HUES6 (cell line): ENCODE measurements at regions not wholly inside any gene's neighbourhood (a gene's known extent, or its start where the extent isn't known, plus 50 kb on each side); places are given as distances from the start of the nearest gene placed in this dataset.

Experiments
- H3K27ac ChIP-seq: 2 replicates; pipeline ENCODE4 v1.7.0; 2013; ENCODE audit warnings: low read depth, mild to moderate bottlenecking, low read length, inconsistent platforms
- H3K27me3 ChIP-seq: 2 replicates; pipeline ENCODE4 v1.6.1; 2013; ENCODE audit warnings: low read length; ENCODE audit not compliant: control insufficient read depth, insufficient read depth
- H3K36me3 ChIP-seq: 2 replicates; pipeline ENCODE4 v1.6.1; 2013; ENCODE audit warnings: low read length; ENCODE audit not compliant: control insufficient read depth, insufficient read depth
- H3K4me1 ChIP-seq: 2 replicates; pipeline ENCODE4 v1.6.1; 2013; ENCODE audit warnings: low read length; ENCODE audit not compliant: control insufficient read depth, insufficient read depth
- H3K4me3 ChIP-seq: 2 replicates; pipeline ENCODE4 v1.5.1; 2013; ENCODE audit warnings: low read depth, low read length
- H3K9ac ChIP-seq: one replicate; pipeline ENCODE4 v1.6.1; 2013; ENCODE audit warnings: mild to moderate bottlenecking, low read length
- H3K9me3 ChIP-seq: 2 replicates; pipeline ENCODE4 v1.6.1; 2013; ENCODE audit warnings: low read depth, low read length; ENCODE audit not compliant: control insufficient read depth, insufficient read depth

DNA sequence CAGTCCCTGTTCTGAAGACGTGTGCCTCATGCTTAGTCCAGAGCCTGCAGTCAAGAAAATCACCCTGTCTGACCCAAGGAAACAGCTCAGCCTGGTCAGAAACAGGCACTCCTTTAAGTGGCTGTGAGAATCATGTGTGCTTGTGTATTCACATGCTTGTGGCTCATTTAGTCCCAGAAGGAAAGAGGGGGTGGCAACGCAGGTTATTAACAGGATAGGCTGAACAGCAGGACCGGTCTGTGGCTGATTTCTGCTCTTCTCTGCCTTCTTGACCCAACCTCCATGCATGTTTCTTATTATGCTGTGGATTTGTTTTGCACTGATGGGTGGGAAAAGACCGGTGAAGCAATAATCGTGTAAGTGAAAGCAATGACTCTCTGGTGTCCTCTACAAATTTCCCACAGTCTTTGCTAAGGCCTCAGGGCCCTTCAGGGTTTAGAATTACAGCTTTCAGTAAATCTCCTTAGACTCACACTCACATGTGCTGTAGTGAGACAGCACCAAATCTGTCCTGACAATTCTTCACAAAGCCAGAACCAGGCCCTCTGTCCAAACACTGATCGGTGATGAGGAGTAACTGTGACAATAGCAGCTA lies 288.1 kb downstream of the ETS1 start:
- Histone ChIP-seq H3K36me3 (no peaks in the 10 kb centered on the region), H3K27ac (no peak overlapping the region), H3K4me1 (peaks cover 5% of the 10 kb centered on the region; the same call in 1 of the 2 replicates), H3K4me3 (no peak overlapping the region), H3K27me3 (no peaks in the 10 kb centered on the region), H3K9ac (no peak overlapping the region), H3K9me3 (no peaks in the 10 kb centered on the region)

DNA sequence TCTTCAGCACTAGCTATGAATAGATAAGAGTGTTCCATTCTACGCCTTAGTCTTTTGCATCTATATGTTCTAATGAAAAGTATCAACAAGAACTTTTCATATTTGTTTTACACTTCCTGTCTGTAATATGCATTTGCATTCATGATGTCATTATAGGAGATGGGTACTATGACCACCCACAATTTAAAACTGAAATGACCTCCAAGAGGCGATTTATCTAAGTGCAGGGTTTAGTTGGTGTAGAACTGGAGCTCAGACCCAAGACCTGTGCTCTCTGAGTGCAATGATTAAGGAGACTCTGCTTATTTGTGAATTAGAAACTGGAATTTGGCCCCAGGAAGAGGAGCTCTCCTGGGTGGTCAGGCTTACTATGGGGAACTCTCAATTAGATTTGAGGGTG lies 289.1 kb downstream of the ETS1 start:
- no peak overlapping the region for H3K27ac ChIP-seq
- H3K9me3 ChIP-seq = no peaks in the 10 kb centered on the region
- H3K4me1 ChIP-seq = peaks cover 5% of the 10 kb centered on the region; the same call in 1 of the 2 replicates
- no peaks in the 10 kb centered on the region for H3K36me3 ChIP-seq
- H3K4me3 ChIP-seq = no peak overlapping the region
- no peak overlapping the region for H3K9ac ChIP-seq
- no peaks in the 10 kb centered on the region for H3K27me3 ChIP-seq

DNA sequence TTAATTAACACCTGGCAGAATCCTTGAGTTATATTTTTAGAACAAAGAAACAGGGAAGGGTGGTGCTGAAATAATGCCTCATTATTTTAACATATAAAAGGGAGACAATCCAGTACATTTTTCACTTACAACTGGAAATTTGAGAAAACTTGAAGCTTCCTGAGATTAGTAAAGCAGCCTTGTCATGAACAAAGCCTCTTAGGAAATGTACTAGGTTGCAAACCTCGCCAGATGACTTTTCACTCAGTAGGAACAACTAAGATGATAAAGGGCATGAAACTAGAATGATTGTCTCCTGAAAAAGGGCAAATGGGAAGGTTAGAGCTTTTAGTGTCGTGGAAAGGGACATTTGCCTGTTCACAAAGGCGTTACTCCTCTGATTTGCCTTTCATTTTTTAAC lies 289.6 kb downstream of the ETS1 start:
- no peaks in the 10 kb centered on the region for H3K9me3 ChIP-seq
- peaks cover 5% of the 10 kb centered on the region; the same call in 1 of the 2 replicates for H3K4me1 ChIP-seq
- H3K36me3 ChIP-seq = no peaks in the 10 kb centered on the region
- no peak overlapping the region for H3K4me3 ChIP-seq
- H3K9ac ChIP-seq = no peak overlapping the region
- no peak overlapping the region for H3K27ac ChIP-seq
- H3K27me3 ChIP-seq = no peaks in the 10 kb centered on the region

DNA sequence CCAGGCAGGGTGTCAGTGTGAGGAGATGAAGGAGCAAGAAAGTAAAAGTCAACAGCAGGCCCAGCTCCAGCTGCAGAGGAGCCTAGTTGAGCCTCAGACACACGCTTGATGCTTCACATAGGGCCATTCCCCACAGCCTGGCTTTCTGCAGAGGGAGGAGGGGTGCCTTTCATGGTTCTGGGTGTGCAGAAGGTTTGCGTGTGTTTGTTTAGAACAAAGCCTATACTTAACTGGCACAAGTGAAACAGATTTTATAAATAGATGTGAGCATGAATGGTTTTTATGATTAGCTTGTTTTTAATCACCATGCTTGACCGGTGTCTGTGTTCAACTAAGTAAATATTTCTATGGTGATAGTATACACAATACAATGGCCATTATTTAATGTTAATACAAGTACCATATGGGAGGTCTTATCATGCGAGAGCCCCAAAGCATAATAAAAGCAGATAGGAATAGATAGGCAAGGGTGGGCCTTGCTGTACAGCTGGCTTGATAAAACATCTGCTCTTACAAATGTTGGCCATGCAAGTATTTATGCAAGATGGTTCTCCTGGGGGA lies 290.2 kb downstream of the ETS1 start:
- H3K27ac ChIP-seq = no peak overlapping the region
- H3K36me3 ChIP-seq = no peaks in the 10 kb centered on the region
- no peak overlapping the region for H3K4me3 ChIP-seq
- H3K27me3 ChIP-seq = no peaks in the 10 kb centered on the region
- peaks cover 5% of the 10 kb centered on the region; the same call in 1 of the 2 replicates for H3K4me1 ChIP-seq
- no peak overlapping the region for H3K9ac ChIP-seq
- no peaks in the 10 kb centered on the region for H3K9me3 ChIP-seq

DNA sequence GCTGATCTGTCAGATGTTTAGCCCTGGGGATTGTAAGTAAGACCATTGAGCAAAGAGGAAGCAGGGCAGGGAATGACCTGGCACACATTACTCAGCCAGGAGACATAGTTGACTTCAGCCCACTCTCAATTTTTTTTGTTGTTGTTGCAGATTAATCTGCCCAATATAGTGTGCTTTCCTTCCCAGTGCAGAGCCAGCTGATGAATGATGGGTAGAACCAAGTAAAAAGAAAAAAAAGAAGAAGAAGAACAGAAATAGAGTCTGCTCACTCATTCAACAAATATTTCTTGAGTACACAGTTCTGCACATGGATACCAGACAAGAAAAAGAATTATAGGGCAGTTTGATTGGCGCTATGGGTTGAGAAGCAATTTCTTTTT lies 292.7 kb downstream of the ETS1 start:
- no peak overlapping the region for H3K4me3 ChIP-seq
- H3K36me3 ChIP-seq = no peaks in the 10 kb centered on the region
- H3K9me3 ChIP-seq = no peaks in the 10 kb centered on the region
- H3K9ac ChIP-seq = no peak overlapping the region
- H3K27ac ChIP-seq = no peak overlapping the region
- peaks cover 5% of the 10 kb centered on the region; the same call in 1 of the 2 replicates for H3K4me1 ChIP-seq
- no peaks in the 10 kb centered on the region for H3K27me3 ChIP-seq

DNA sequence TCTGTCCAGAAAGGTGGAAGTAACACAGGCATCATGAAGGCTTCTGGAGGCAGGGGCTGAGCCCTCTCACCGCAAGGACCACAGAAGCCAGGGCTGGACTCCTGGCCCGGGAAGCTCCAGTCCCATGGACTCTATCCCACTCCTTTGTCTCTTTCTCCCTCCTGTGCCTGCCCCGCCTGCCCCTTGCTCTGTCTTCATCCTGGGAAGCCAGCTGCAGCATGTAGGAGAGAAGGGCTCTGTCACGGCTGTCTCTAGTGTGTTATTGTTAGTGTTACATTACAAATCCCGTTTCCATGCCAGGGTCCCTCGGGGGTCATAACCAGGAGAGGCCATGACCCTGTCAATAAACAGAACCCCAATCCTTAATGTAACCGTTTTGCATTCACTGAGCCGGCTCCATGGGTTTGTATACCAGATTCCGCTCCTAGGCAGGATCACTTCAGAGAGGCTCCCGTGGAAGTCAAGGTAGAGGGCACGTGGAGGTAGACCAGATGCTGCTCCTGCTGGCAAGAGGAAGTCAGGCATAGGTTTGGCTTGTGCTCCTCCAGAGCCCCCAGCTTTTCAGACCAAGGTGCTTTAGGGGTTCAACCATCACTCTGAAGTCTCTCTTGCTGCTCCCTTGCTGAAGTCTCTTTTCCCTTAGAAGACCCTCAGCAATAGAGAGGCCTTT lies 293.2 kb downstream of the ETS1 start:
- H3K36me3 ChIP-seq = no peaks in the 10 kb centered on the region

DNA sequence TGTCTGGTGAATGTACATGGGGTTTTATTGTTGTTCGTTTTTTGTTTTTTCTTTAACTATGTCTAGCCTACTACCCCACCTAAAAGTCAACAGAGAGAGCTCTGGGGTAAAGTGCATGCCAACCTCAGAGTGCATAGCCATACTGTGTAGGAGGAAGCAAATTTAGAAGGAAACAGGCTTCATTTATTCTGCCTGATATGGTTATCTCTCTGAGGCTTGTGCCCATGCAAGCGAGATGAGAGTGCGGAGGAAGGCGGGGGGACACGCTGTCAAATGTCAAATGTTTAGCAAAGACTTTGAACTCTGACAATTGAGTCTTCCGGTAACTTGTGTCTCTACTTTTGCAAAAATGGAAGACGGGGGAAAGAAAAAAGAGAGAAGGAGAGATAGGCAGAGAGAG lies 295.5 kb downstream of the ETS1 start:
- Histone ChIP-seq H3K36me3 (no peaks in the 10 kb centered on the region), H3K27me3 (no peaks in the 10 kb centered on the region), H3K4me3 (no peak overlapping the region), H3K9me3 (no peaks in the 10 kb centered on the region), H3K9ac (no peak overlapping the region), H3K4me1 (no peaks in the 10 kb centered on the region), H3K27ac (no peak overlapping the region)

More for the DNA sequence above, 293.2 kb downstream of the ETS1 start:
- Histone ChIP-seq H3K27me3 (no peaks in the 10 kb centered on the region), H3K4me3 (no peak overlapping the region), H3K27ac (no peak overlapping the region), H3K9me3 (no peaks in the 10 kb centered on the region), H3K4me1 (peaks cover 2% of the 10 kb centered on the region; the same call in 1 of the 2 replicates), H3K9ac (no peak overlapping the region)

DNA sequence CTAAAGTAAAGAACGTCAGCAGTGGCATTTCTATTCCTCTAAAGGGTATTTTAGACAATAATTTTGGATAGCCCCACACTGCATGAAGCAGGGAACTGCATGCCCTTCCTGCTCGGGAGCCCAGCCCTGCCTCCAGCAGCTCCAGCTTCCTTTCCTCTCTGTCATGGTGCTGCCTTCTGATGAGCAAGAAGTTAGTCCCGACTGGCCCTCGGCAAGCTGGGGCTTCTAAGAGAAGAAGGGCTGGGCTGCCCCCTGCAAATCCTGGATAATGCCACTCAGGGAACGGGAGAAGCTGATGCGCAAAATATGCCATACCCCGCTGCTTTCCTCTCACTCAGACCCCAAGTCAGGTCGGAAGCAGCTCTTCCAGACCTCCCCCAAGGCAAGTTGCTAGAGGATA lies 296.4 kb downstream of the ETS1 start:
- no peak overlapping the region for H3K4me3 ChIP-seq
- H3K9me3 ChIP-seq = no peaks in the 10 kb centered on the region
- no peaks in the 10 kb centered on the region for H3K36me3 ChIP-seq
- no peaks in the 10 kb centered on the region for H3K4me1 ChIP-seq
- H3K27me3 ChIP-seq = no peaks in the 10 kb centered on the region
- H3K27ac ChIP-seq = no peak overlapping the region
- H3K9ac ChIP-seq = no peak overlapping the region

DNA sequence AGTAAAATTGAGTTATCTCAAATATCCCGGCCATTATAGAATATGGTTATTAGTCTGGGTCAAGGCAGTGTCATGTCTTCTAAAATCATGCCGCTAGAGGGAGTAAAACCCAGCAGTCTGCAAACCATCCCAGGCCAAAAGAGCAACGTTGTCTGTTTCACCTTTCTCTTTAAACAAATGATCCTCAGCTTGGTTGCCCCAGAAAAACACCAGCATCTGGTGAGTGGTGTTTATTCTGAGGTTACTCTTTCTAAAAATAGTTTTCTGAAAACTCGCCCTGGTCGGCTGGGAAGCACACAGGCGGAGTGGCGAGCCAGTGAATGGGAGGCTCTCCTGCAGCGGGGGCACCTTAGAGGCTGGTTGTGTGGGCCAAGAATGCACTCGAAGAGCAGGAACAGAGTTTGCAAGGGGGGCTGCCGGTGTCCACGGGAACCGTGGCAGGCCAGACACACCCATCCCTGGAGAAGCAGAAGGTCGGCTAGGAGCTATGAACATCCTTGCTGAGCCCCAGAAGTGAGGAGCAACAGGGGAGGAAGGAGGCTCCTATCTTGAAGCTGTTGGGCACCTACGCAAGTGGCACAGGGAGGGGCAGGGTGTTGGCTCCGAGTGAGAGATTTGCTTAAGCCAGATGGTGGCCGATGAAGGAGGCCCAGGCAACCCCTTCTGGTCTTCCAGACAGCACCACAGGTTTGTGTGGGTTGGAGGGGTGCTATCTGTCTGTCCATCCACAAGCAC lies 297.1 kb downstream of the ETS1 start:
- Histone ChIP-seq H3K4me3 (no peak overlapping the region), H3K36me3 (no peaks in the 10 kb centered on the region), H3K4me1 (no peaks in the 10 kb centered on the region), H3K9ac (no peak overlapping the region), H3K27ac (no peak overlapping the region), H3K9me3 (no peaks in the 10 kb centered on the region), H3K27me3 (no peaks in the 10 kb centered on the region)

DNA sequence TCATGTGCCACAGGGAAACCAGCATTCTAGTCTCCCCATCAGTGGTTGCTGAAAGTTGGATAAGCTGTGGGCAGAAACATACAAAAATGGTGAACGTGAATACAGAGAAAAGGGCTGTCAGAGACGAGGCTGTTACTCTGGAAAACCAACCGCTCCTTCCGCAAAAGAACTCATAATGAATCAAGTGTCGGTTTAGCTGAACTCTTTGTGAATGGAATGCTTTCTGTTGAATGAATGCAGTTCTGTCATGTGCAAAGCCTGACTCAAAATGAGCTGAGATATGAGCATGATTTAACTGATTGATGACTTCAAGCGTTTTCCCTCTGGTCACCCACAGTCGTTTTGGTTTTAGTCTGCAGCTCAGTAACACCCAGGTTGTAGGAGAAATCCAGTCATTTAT lies 298.3 kb downstream of the ETS1 start:
- Histone ChIP-seq H3K27me3 (no peaks in the 10 kb centered on the region), H3K27ac (no peak overlapping the region), H3K9me3 (no peaks in the 10 kb centered on the region), H3K4me1 (no peaks in the 10 kb centered on the region), H3K36me3 (no peaks in the 10 kb centered on the region), H3K9ac (no peak overlapping the region), H3K4me3 (no peak overlapping the region)

DNA sequence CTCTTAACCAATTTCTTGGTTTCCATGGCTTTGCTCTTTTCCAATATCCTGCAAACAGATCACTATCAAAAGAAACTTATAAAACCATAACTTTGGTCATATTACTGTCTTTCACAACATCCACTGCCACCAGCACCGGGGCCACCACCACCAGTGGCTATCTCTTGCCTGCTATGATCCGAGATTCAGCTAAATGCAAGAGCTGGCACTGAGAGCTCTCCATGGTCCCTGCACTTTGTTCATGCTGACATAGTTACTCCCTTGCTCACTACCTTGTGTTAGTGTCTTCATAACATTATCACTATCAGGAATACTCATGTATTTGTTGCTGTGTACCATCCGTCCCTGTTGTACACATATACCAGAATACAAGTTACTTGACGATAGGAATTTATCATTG lies 299.0 kb downstream of the ETS1 start:
- no peaks in the 10 kb centered on the region for H3K36me3 ChIP-seq
- H3K9me3 ChIP-seq = no peaks in the 10 kb centered on the region
- H3K4me3 ChIP-seq = no peak overlapping the region
- no peaks in the 10 kb centered on the region for H3K4me1 ChIP-seq
- H3K27ac ChIP-seq = no peak overlapping the region
- H3K9ac ChIP-seq = no peak overlapping the region
- no peaks in the 10 kb centered on the region for H3K27me3 ChIP-seq
